SK-N-SH treated with all-trans-retinoic acid at 6 μM for 48 hours (cell line): ENCODE measurements at regions not wholly inside any gene's neighbourhood (a gene's known extent, or its start where the extent isn't known, plus 50 kb on each side); places are given as distances from the start of the nearest gene placed in this dataset.
"Not testable (repeated sequence)": the region's sequence is repeated elsewhere in the genome, so short reads cannot be mapped to it uniquely, and the experiment has no call there.

Experiments
- ATAC-seq: fragments of 200-7000 bp; cut with Tn5 transposase; 3 replicates; pipeline ENCODE4 v1.9.1; 2020; ENCODE audit warnings: mild to moderate bottlenecking, moderate library complexity
- ARNTL ChIP-seq: fragments of 450-650 bp; formaldehyde crosslinking; IDR thresholded peaks from 2 replicates; pipeline ENCODE4 v1.5.0; 2020; ENCODE audit warnings: low read depth, mild to moderate bottlenecking, moderate library complexity, borderline replicate concordance
- BACH2 ChIP-seq: fragments of 250-450 bp; sonication (Bioruptor Pico); IDR thresholded peaks from 2 replicates; pipeline ENCODE4 v1.9.0; 2021; ENCODE audit warnings: mild to moderate bottlenecking, borderline replicate concordance
- CREB5 ChIP-seq: fragments of 250-450 bp; sonication (Bioruptor Pico); IDR thresholded peaks from 2 replicates; pipeline ENCODE4 v1.5.1; 2020; ENCODE audit warnings: low read depth, mild to moderate bottlenecking, moderate library complexity
- CSDC2 ChIP-seq: fragments of 250-450 bp; sonication (Bioruptor Pico); IDR thresholded peaks from 2 replicates; pipeline ENCODE4 v1.5.0; 2020; ENCODE audit warnings: mild to moderate bottlenecking, moderate library complexity
- CSRNP3 ChIP-seq: fragments of 250-450 bp; sonication (Bioruptor Pico); IDR thresholded peaks from 2 replicates; pipeline ENCODE4 v1.5.1; 2021; ENCODE audit warnings: mild to moderate bottlenecking, moderate library complexity
- ESRRG ChIP-seq: fragments of 250-450 bp; sonication (Bioruptor Pico); IDR thresholded peaks from 2 replicates; pipeline ENCODE4 v1.6.1; 2021; ENCODE audit warnings: mild to moderate bottlenecking
- GLIS3 ChIP-seq: fragments of 250-450 bp; sonication (Bioruptor Pico); IDR thresholded peaks from 2 replicates; pipeline ENCODE4 v1.5.0; 2020; ENCODE audit warnings: mild to moderate bottlenecking, moderate library complexity
- ISL1 ChIP-seq: fragments of 250-450 bp; sonication (Bioruptor Pico); IDR thresholded peaks from 2 replicates; pipeline ENCODE4 v2.1.2; 2022; ENCODE audit warnings: mild to moderate bottlenecking, moderate library complexity
- POU6F1 ChIP-seq: fragments of 250-450 bp; sonication (Bioruptor Pico); IDR thresholded peaks from 2 replicates; pipeline ENCODE4 v1.8.0; 2021; ENCODE audit warnings: low read depth, mild to moderate bottlenecking, moderate library complexity, borderline replicate concordance
- PPARA ChIP-seq: fragments of 250-450 bp; sonication (Bioruptor Pico); IDR thresholded peaks from 2 replicates; pipeline ENCODE4 v1.5.0; 2020; ENCODE audit warnings: mild to moderate bottlenecking, borderline replicate concordance
- RARB ChIP-seq: fragments of 250-450 bp; sonication (Bioruptor Pico); IDR thresholded peaks from 2 replicates; pipeline ENCODE4 v1.8.0; 2021; ENCODE audit warnings: mild to moderate bottlenecking, moderate library complexity
- SNAI2 ChIP-seq: fragments of 250-450 bp; sonication (Bioruptor Pico); IDR thresholded peaks from 2 replicates; pipeline ENCODE4 v1.5.0; 2020; ENCODE audit warnings: mild to moderate bottlenecking, moderate library complexity
- TCF4 ChIP-seq: fragments of 250-450 bp; sonication (Bioruptor Pico); IDR thresholded peaks from 2 replicates; pipeline ENCODE4 v1.8.0; 2021; ENCODE audit warnings: mild to moderate bottlenecking, moderate library complexity, borderline replicate concordance
- TOX ChIP-seq: fragments of 250-450 bp; sonication (Bioruptor Pico); IDR thresholded peaks from 2 replicates; pipeline ENCODE4 v1.8.0; 2021; ENCODE audit warnings: mild to moderate bottlenecking, moderate library complexity, borderline replicate concordance
- TSHZ2 ChIP-seq: fragments of 250-450 bp; sonication (Bioruptor Pico); IDR thresholded peaks from 2 replicates; pipeline ENCODE4 v1.5.0; 2020; ENCODE audit warnings: mild to moderate bottlenecking, moderate library complexity
- ZC3H10 ChIP-seq: fragments of 250-450 bp; sonication (Bioruptor Pico); IDR thresholded peaks from 2 replicates; pipeline ENCODE4 v1.5.1; 2021; ENCODE audit warnings: mild to moderate bottlenecking, moderate library complexity
- ZFP3 ChIP-seq: fragments of 250-450 bp; sonication (Bioruptor Pico); IDR thresholded peaks from 2 replicates; pipeline ENCODE4 v1.5.0; 2020; ENCODE audit warnings: mild to moderate bottlenecking, moderate library complexity
- ZFP30 ChIP-seq: fragments of 450-650 bp; formaldehyde crosslinking; IDR thresholded peaks from 2 replicates; pipeline ENCODE4 v1.5.0; 2022; ENCODE audit warnings: mild to moderate bottlenecking, moderate library complexity
- ZNF565 ChIP-seq: fragments of 450-650 bp; formaldehyde crosslinking; conservative IDR thresholded peaks from 2 replicates; pipeline ENCODE4 v1.5.0; 2020; ENCODE audit warnings: low read depth, mild to moderate bottlenecking, moderate library complexity
- ZNF70 ChIP-seq: fragments of 450-650 bp; formaldehyde crosslinking; IDR thresholded peaks from 2 replicates; pipeline ENCODE4 v1.5.0; 2020; ENCODE audit warnings: mild to moderate bottlenecking, moderate library complexity

- no peak for ATAC-seq
- TF ChIP-seq ZFP30 (CRISPR knock-in tag) (no peak), BACH2 (CRISPR knock-in tag) (no peak), ZNF565 (no peak), SNAI2 (CRISPR knock-in tag) (no peak), POU6F1 (CRISPR knock-in tag) (no peak), CREB5 (CRISPR knock-in tag) (no peak), ZNF70 (CRISPR knock-in tag) (no peak), ZFP3 (CRISPR knock-in tag) (no peak), PPARA (CRISPR knock-in tag) (no peak), ESRRG (CRISPR knock-in tag) (no peak), ARNTL (no peak)
Observed at GRCh38 chr2:211014376-211014775, 458.0 kb downstream of the CPS1 start.

- no peak for ATAC-seq
- TF ChIP-seq GLIS3 (no peak), TCF4 (no peak), ZC3H10 (CRISPR knock-in tag) (no peak), SNAI2 (CRISPR knock-in tag) (no peak), RARB (CRISPR knock-in tag) (no peak), TOX (CRISPR knock-in tag) (no peak), CREB5 (CRISPR knock-in tag) (no peak)
Observed at GRCh38 chr2:211014906-211015305, 458.5 kb downstream of the CPS1 start.

GRCh38 chr2:211025089-211025488, 468.7 kb downstream of the CPS1 start:
- ATAC-seq: not testable (repeated sequence)

GRCh38 chr2:211026109-211026508, 469.7 kb downstream of the CPS1 start:
- no peak for ATAC-seq

More at GRCh38 chr2:211026109-211026508, 469.7 kb downstream of the CPS1 start:
- no peak for TF ChIP-seq TOX (CRISPR knock-in tag)
- TF ChIP-seq CREB5 (CRISPR knock-in tag): no peak
- no peak for TF ChIP-seq ZC3H10 (CRISPR knock-in tag)
- no peak for TF ChIP-seq TSHZ2 (CRISPR knock-in tag)
- no peak for TF ChIP-seq PPARA (CRISPR knock-in tag)
- no peak for TF ChIP-seq CSDC2 (CRISPR knock-in tag)
- no peak for TF ChIP-seq POU6F1 (CRISPR knock-in tag)
- no peak for TF ChIP-seq ESRRG (CRISPR knock-in tag)
- TF ChIP-seq ARNTL: no peak
- TF ChIP-seq ISL1: no peak
- TF ChIP-seq GLIS3: no peak
- no peak for TF ChIP-seq BACH2 (CRISPR knock-in tag)
- TF ChIP-seq CSRNP3 (CRISPR knock-in tag): no peak
